ENCODE measurements at regions not wholly inside any gene's neighbourhood (a gene's known extent, or its start where the extent isn't known, plus 50 kb on each side); places are given as distances from the start of the nearest gene placed in this dataset.

- DNase-seq, result peak in 3 of 10 donors; percentile 1 to 39 (median 36)
- intact Hi-C loops (cut with DNase I), result no loop called here
These were observed 1141.9 kb downstream of the BRD1 start for GRCh38 chr22:48685767-48686166.

- intact Hi-C loops (cut with DNase I), result no loop called here
- peak in 1 of 10 donors; percentile 26 for DNase-seq
These were observed 1144.0 kb downstream of the BRD1 start for GRCh38 chr22:48683640-48684039.

GRCh38 chr22:48682504-48682903 is 1145.2 kb downstream of the BRD1 start:
- intact Hi-C loops (cut with DNase I), result no loop called here
- peak in 2 of 10 donors; percentile 5 to 38 for DNase-seq

- peak in 3 of 10 donors; percentile 41 to 51 (median 47) for DNase-seq
- intact Hi-C loops (cut with DNase I), result no loop called here
These were observed 1147.1 kb downstream of the BRD1 start for GRCh38 chr22:48680601-48681000.

GRCh38 chr22:48679656-48680555 is 1147.8 kb downstream of the BRD1 start:
- peak in 3 of 10 donors; percentile 67 to 80 (median 69) for DNase-seq
- intact Hi-C loops (cut with DNase I), result no loop called here

GRCh38 chr22:48678171-48679135 is 1149.2 kb downstream of the BRD1 start:
- peak in 3 of 10 donors; percentile 67 to 70 (median 70) for DNase-seq
- intact Hi-C loops (cut with DNase I), result no loop called here

- DNase-seq, result peak in 3 of 10 donors; percentile 52 to 55 (median 53)
These were observed 1150.1 kb downstream of the BRD1 start for GRCh38 chr22:48677621-48678020.

GRCh38 chr22:48677168-48677520 is 1150.5 kb downstream of the BRD1 start:
- DNase-seq, result peak in 2 of 10 donors; percentile 34 to 56

More at GRCh38 chr22:48677621-48678020, 1150.1 kb downstream of the BRD1 start:
- intact Hi-C loops (cut with DNase I), result no loop called here

GRCh38 chr22:48676266-48677167 is 1151.2 kb downstream of the BRD1 start:
- intact Hi-C loops (cut with DNase I), result no loop called here
- peak in 3 of 10 donors; percentile 54 to 82 (median 78) for DNase-seq

More at GRCh38 chr22:48677168-48677520, 1150.5 kb downstream of the BRD1 start:
- intact Hi-C loops (cut with DNase I), result no loop called here

GRCh38 chr22:48675830-48676145 is 1151.9 kb downstream of the BRD1 start:
- intact Hi-C loops (cut with DNase I), result no loop called here

GRCh38 chr22:48675141-48675829 is 1152.4 kb downstream of the BRD1 start:
- peak in 3 of 10 donors; percentile 52 to 74 (median 54) for DNase-seq
- intact Hi-C loops (cut with DNase I), result no loop called here

More at GRCh38 chr22:48675830-48676145, 1151.9 kb downstream of the BRD1 start:
- peak in 3 of 10 donors; percentile 55 to 80 (median 62) for DNase-seq

GRCh38 chr22:48673806-48674500 is 1153.7 kb downstream of the BRD1 start:
- intact Hi-C loops (cut with DNase I), result no loop called here
- peak in 3 of 10 donors; percentile 58 to 63 (median 61) for DNase-seq

- intact Hi-C loops (cut with DNase I), result no loop called here
- DNase-seq, result no peak
These were observed 1155.3 kb downstream of the BRD1 start for GRCh38 chr22:48672387-48672786.

- intact Hi-C loops (cut with DNase I), result no loop called here
- no peak for DNase-seq
These were observed 1156.9 kb downstream of the BRD1 start for GRCh38 chr22:48670731-48671130.

GRCh38 chr22:48669986-48670716 is 1157.5 kb downstream of the BRD1 start:
- intact Hi-C loops (cut with DNase I), result no loop called here
- peak in 1 of 10 donors; percentile 13 for DNase-seq

- DNase-seq, result peak in 1 of 10 donors; percentile 69
- intact Hi-C loops (cut with DNase I), result no loop called here
These were observed 1158.4 kb downstream of the BRD1 start for GRCh38 chr22:48669226-48669625.

GRCh38 chr22:48667289-48667688 is 1160.4 kb downstream of the BRD1 start:
- intact Hi-C loops (cut with DNase I), result no loop called here
- DNase-seq, result peak in 2 of 10 donors; percentile 27 to 39

- intact Hi-C loops (cut with DNase I), result no loop called here
- DNase-seq, result peak in 1 of 10 donors; percentile 62
These were observed 1161.1 kb downstream of the BRD1 start for GRCh38 chr22:48666620-48667019.

All from posterior cingulate gyrus (tissue), 11 donors.